HG02870 (cell line): ENCODE measurements at regions not wholly inside any gene's neighbourhood (a gene's known extent, or its start where the extent isn't known, plus 50 kb on each side); places are given as distances from the start of the nearest gene placed in this dataset.
"Not testable (repeated sequence)": the region's sequence is repeated elsewhere in the genome, so short reads cannot be mapped to it uniquely, and the experiment has no call there.

Experiments used
- ATAC-seq: cut with Tn5 transposase; IDR thresholded peaks from one replicate; pipeline ENCODE4 v1.9.1; 2021; ENCODE audit warnings: mild to moderate bottlenecking, moderate library complexity; ENCODE audit not compliant: unreplicated experiment

- ATAC-seq: no peak
These were observed 88.9 kb upstream of the ECI2 start for GRCh38 chr6:4224067-4224978.

- no peak for ATAC-seq
These were observed 85.2 kb upstream of the ECI2 start for GRCh38 chr6:4220558-4220957.

GRCh38 chr6:4218619-4219317 lies 83.4 kb upstream of the ECI2 start:
- ATAC-seq: not testable (repeated sequence)

GRCh38 chr6:4212588-4212987 lies 77.2 kb upstream of the ECI2 start:
- ATAC-seq: no peak

- peak; percentile 58 for ATAC-seq
These were observed 75.4 kb upstream of the ECI2 start for GRCh38 chr6:4210629-4211419.

- no peak for ATAC-seq
These were observed 73.8 kb upstream of the ECI2 start for GRCh38 chr6:4209196-4209595.

- no peak for ATAC-seq
These were observed 72.8 kb upstream of the ECI2 start for GRCh38 chr6:4208158-4208557.

GRCh38 chr6:4203642-4204417 lies 68.5 kb upstream of the ECI2 start:
- ATAC-seq: not testable (repeated sequence)

GRCh38 chr6:4192627-4193026 lies 57.3 kb upstream of the ECI2 start:
- ATAC-seq: no peak

- ATAC-seq: no peak
These were observed 56.8 kb upstream of the ECI2 start for GRCh38 chr6:4192173-4192572.

- no peak for ATAC-seq
These were observed 55.9 kb upstream of the ECI2 start for GRCh38 chr6:4191271-4191721.

GRCh38 chr6:4189249-4189648 lies 53.9 kb upstream of the ECI2 start:
- ATAC-seq: no peak

- ATAC-seq: no peak
These were observed 53.4 kb upstream of the ECI2 start for GRCh38 chr6:4188801-4189200.

- no peak for ATAC-seq
These were observed 52.1 kb upstream of the ECI2 start for GRCh38 chr6:4187480-4187879.

GRCh38 chr6:4186385-4186784 lies 51.0 kb upstream of the ECI2 start:
- ATAC-seq: no peak

GRCh38 chr6:4185846-4186245 lies 50.5 kb upstream of the ECI2 start:
- no peak for ATAC-seq

GRCh38 chr6:4185419-4185818 lies 50.0 kb upstream of the ECI2 start:
- ATAC-seq: no peak
